NAMALWA (cell line): ENCODE measurements at regions not wholly inside any gene's neighbourhood (a gene's known extent, or its start where the extent isn't known, plus 50 kb on each side); places are given as distances from the start of the nearest gene placed in this dataset.
"Not testable (repeated sequence)": the region's sequence is repeated elsewhere in the genome, so short reads cannot be mapped to it uniquely, and the experiment has no call there.

ENCODE experiments used
- DNase-seq: peaks from one replicate; pipeline ENCODE4 v3.0.0-alpha.2; 2015; ENCODE audit warnings: low spot score

GRCh38 chr20:52312132-52312729 lies 120.7 kb upstream of the ZFP64 start:
- peak; percentile 71 for DNase-seq

DNA sequence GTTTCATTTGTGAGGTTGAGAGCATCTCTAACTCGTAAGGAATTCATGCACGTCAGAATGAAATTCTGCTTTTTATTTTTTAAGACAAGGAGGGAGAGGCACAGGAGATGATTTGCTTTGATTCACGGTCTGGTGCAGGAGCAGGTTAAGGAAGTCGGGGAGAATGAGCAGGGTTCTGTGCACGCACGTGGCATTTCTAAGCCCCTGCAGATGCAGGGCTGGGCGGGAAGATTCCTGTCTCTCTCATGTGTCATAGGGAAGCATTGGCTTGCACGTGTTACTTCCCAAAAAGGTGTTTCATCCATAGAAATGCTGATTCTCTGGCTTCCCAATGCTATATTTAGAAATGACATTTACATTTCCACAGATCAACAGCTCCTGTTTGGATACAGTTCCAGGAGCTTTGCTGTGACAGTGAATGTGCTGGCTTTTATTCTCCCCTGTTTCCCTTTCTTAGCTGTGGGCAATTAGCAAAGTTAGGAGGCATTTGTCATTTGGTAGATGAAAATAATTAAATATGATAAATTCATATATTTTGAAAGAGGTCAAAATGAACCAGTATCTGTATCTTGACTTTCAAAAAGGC lies 119.7 kb upstream of the ZFP64 start:
- DNase-seq, result no peak

GRCh38 chr20:52309181-52309580 lies 117.6 kb upstream of the ZFP64 start:
- no peak for DNase-seq

- DNase-seq, result no peak
Observed at GRCh38 chr20:52306477-52306876, 114.9 kb upstream of the ZFP64 start.

- no peak for DNase-seq
Observed at GRCh38 chr20:52305858-52306257, 114.3 kb upstream of the ZFP64 start.

GRCh38 chr20:52305024-52305645 lies 113.6 kb upstream of the ZFP64 start:
- no peak for DNase-seq

GRCh38 chr20:52303281-52303950 lies 111.8 kb upstream of the ZFP64 start:
- no peak for DNase-seq

DNA sequence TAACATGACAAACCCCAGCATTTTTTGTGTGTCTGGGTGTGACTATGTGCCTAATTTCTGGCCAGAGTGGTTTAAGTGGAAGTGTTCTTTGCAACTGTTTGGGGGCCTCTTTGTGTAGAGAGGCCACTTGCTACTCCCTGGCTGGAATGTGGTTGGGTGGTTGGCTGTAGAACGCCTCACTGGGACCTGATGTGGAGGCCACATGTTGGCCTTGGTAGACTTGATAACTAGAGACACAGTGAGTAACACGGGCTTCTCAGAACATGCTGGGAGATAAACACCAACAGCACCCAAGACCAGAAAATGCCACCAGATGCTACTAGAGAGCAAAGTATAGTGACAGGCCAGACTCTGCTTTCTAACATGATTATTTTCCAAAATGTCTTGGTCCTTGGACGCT lies 111.2 kb upstream of the ZFP64 start:
- DNase-seq, result no peak

DNA sequence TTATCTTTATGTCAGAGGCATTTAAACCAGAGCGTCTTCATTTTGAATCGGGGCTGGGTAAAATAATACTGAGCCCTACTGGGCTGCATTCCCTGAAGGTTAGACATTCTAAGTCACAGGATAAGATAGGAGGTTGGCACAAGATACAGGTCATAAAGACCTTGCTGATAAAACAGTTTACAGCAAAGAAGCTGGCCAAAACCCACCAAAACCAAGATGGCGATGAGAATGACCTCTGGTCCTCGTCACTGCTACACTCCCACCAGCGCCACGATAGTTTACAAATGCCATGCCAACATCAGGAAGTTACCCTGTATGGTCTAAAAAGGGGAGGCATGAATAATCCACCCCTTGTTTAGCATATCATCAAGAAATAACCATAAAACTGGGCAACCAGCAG lies 110.5 kb upstream of the ZFP64 start:
- DNase-seq, result not testable (repeated sequence)

DNA sequence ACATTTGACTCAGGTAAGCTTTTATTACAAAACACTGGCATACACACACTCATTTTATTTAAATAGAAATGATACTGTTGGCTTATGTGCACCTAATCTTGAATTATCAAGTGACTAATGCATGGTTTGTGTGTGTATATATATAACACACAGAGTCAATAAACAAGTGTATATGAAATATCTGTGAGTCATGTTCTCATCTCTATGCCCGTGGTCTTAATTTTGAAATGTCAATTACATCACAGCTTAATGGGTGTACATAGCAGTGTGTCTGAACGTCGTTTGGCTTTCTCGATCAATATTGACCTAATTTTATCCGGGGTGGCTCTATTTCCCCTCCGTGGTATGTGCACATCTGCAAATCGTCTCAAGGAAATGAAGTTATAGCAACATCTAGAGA lies 104.0 kb upstream of the ZFP64 start:
- no peak for DNase-seq

GRCh38 chr20:52294106-52294628 lies 102.6 kb upstream of the ZFP64 start:
- no peak for DNase-seq

GRCh38 chr20:52291109-52291508 lies 99.5 kb upstream of the ZFP64 start:
- DNase-seq, result no peak

GRCh38 chr20:52290569-52290968 lies 99.0 kb upstream of the ZFP64 start:
- DNase-seq, result no peak

DNA sequence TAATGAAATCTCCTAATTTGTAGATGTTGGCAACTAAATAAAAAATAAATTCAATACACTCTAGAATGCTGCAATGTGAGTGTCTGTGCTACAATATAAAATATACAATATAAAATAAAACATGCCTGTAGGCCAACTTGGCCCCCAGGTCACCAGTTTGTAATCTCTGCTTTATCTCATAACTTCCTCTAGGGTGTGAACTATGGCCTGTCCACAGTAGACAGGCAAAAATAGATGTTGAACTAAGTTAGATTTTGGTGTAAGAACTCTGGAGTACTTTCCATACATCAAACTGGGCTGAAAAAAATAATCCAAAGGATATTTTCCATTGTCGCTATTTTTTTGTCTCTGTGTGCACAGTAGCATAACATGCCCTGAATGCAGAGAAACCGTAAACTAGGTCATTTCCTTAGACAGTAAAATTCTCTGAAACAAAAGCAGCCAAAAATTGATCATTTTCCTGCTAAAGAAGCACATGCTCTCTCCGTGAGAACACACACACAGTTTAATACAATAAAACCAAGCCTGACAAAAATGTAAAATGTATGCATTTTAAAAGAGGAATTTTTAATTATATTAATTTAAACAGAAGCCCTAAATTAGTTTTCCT lies 98.5 kb upstream of the ZFP64 start:
- DNase-seq, result no peak

GRCh38 chr20:52280407-52280806 lies 88.8 kb upstream of the ZFP64 start:
- no peak for DNase-seq

GRCh38 chr20:52279706-52280105 lies 88.1 kb upstream of the ZFP64 start:
- no peak for DNase-seq

GRCh38 chr20:52275181-52275691 lies 83.7 kb upstream of the ZFP64 start:
- DNase-seq, result no peak

GRCh38 chr20:52270696-52271095 lies 79.1 kb upstream of the ZFP64 start:
- no peak for DNase-seq

GRCh38 chr20:52270001-52270606 lies 78.5 kb upstream of the ZFP64 start:
- DNase-seq, result no peak

GRCh38 chr20:52269321-52269720 lies 77.7 kb upstream of the ZFP64 start:
- no peak for DNase-seq

DNA sequence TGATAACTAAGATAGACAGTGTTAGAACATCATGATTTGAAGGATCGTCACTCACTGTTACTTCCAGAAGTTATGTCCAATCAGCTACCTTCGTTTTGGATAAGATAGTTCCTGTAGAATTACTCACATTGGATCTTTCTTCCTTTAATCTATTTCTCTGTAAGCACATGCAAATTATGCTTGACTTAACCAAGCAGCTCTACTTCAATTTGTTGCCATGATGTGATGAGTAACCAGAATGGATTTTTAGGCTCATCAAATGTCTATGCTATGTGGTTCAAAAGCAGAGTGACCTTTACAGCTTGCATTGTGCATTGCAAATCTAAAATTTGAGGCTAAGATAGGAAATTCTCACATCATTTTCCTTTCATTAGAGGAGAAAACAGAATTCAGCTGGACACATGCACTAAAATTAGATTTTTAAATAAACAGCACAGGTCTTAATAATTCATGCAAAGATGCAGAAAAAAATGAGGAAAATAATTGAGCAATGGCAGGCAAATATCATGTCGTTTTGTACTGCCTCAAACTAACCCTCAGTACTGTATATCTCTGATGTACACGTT lies 76.7 kb upstream of the ZFP64 start:
- no peak for DNase-seq

- no peak for DNase-seq
Observed at GRCh38 chr20:52267418-52267817, 75.8 kb upstream of the ZFP64 start.
